ENCODE measurements at regions not wholly inside any gene's neighbourhood (a gene's known extent, or its start where the extent isn't known, plus 50 kb on each side); places are given as distances from the start of the nearest gene placed in this dataset.
"Not testable (repeated sequence)": the region's sequence is repeated elsewhere in the genome, so short reads cannot be mapped to it uniquely, and the experiment has no call there.

DNA sequence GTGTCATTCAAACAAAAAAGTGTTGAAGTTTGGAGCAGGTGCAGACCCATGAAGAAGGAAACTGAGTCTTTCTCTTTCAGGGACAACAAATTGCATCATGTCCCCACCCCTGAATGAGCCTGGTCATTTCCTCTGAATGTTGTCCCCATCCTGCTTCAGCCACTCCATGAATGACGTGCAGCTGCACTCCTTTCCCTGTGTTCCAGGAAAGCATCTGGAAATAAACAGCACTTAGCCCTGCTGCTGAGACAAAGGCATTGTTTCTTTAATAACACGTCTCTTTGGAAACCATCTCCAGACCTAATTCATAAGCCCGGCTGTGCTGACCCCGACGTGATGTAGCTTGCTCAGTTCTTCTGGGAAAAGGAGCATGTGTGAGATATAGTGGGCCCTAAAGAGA lies 682.3 kb downstream of the BRINP1 start:
- Histone ChIP-seq H3K27ac (ENCODE audit: low read depth in 2 of 2, low read length in 1 of 2) (no peak overlapping the region), H3K36me3 (ENCODE audit: control insufficient read depth in 2 of 2, insufficient read depth in 2 of 2, low read length in 1 of 2) (no peaks in the 10 kb centered on the region), H3K4me1 (ENCODE audit: control insufficient read depth in 2 of 2, insufficient read depth in 2 of 2, low read length in 1 of 2) (no peaks in the 10 kb centered on the region), H3K4me3 (ENCODE audit: low read depth in 1 of 2, low read length in 2 of 2) (no peak overlapping the region), H3K9me3 (ENCODE audit: control insufficient read depth in 2 of 2, insufficient read depth in 1 of 2, low read depth in 1 of 2, low read length in 1 of 2) (no peaks in the 10 kb centered on the region), H3K27me3 (ENCODE audit: control insufficient read depth in 1 of 2, insufficient read depth in 2 of 2, low read length in 2 of 2) (no peaks in the 10 kb centered on the region)
- 15 to 34% methylated on average over 5 of the region's 5 CpGs for WGBS, 2 donors

DNA sequence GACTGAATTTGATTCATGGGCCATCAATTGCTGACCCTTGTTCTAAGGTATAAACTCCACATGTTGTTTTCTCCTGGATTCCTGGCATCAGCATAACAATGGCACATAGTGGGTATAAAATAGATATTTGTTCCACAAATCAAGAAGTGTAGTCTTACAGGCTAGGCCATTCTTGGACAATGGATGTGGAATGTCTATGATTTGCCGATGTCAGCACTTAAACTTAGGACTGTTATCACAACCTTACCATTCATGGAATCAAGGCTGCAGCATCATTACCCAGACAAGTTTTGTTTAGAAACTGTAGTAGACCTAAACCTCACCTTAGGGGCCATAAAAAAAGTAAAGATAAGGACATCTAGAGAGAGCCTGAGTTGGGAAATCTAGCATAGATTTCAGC lies 680.0 kb downstream of the BRINP1 start:
- no peaks in the 10 kb centered on the region for H3K36me3 ChIP-seq (ENCODE audit: control insufficient read depth in 2 of 2, insufficient read depth in 2 of 2, low read length in 1 of 2)
- no peaks in the 10 kb centered on the region for H3K27me3 ChIP-seq (ENCODE audit: control insufficient read depth in 1 of 2, insufficient read depth in 2 of 2, low read length in 2 of 2)
- no peaks in the 10 kb centered on the region for H3K9me3 ChIP-seq (ENCODE audit: control insufficient read depth in 2 of 2, insufficient read depth in 1 of 2, low read depth in 1 of 2, low read length in 1 of 2)
- 77 to 87% methylated on average over 1 of the region's 1 CpG for WGBS, 2 donors
- H3K4me3 ChIP-seq (ENCODE audit: low read depth in 1 of 2, low read length in 2 of 2), result no peak overlapping the region
- no peak overlapping the region for H3K27ac ChIP-seq (ENCODE audit: low read depth in 2 of 2, low read length in 1 of 2)
- no peaks in the 10 kb centered on the region for H3K4me1 ChIP-seq (ENCODE audit: control insufficient read depth in 2 of 2, insufficient read depth in 2 of 2, low read length in 1 of 2)

DNA sequence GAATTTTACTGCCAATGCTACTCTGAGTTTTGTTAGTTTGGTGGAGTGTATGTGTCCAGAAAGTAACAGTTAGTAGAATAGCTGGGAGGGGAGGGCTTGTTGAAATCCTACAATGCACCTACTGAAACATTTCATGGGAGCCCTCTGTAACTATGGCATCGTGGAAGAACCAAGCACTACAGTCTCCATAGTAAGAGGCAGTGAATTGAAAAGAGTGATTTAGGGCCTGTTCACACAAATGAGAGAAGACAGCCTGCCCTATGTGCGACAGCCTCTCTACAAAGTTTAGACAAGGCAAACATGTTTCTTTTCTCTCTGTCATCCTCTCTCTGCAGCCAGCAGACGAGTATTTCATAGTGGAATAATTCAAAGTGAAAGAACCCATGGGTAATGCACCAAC lies 676.6 kb downstream of the BRINP1 start:
- WGBS, 2 donors, result 52 to 55% methylated on average over 3 of the region's 3 CpGs
- no peak overlapping the region for H3K4me3 ChIP-seq (ENCODE audit: low read depth in 1 of 2, low read length in 2 of 2)
- no peaks in the 10 kb centered on the region for H3K4me1 ChIP-seq (ENCODE audit: control insufficient read depth in 2 of 2, insufficient read depth in 2 of 2, low read length in 1 of 2)
- H3K27ac ChIP-seq (ENCODE audit: low read depth in 2 of 2, low read length in 1 of 2), result no peak overlapping the region
- no peaks in the 10 kb centered on the region for H3K9me3 ChIP-seq (ENCODE audit: control insufficient read depth in 2 of 2, insufficient read depth in 1 of 2, low read depth in 1 of 2, low read length in 1 of 2)
- no peaks in the 10 kb centered on the region for H3K36me3 ChIP-seq (ENCODE audit: control insufficient read depth in 2 of 2, insufficient read depth in 2 of 2, low read length in 1 of 2)
- H3K27me3 ChIP-seq (ENCODE audit: control insufficient read depth in 1 of 2, insufficient read depth in 2 of 2, low read length in 2 of 2), result no peaks in the 10 kb centered on the region

DNA sequence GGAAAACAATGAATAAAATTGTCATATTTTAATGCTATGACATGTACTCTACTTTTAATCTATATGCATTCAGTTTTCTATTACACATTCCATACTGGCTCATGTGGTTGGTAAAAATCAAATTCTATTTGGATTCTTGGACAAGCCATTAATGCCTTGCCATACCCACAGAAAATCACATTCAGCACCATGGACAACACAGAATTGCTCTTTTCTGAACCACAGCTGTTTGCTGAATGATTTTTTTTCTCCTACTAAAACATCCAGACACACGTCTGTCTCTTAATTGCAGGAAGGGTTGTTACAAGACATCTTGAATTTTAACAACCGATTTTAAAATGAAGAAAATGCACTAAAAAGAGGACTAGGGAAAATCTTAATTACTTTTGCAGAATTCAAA lies 675.6 kb downstream of the BRINP1 start:
- no peaks in the 10 kb centered on the region for H3K4me1 ChIP-seq (ENCODE audit: control insufficient read depth in 2 of 2, insufficient read depth in 2 of 2, low read length in 1 of 2)
- H3K4me3 ChIP-seq (ENCODE audit: low read depth in 1 of 2, low read length in 2 of 2), result no peak overlapping the region
- H3K27ac ChIP-seq (ENCODE audit: low read depth in 2 of 2, low read length in 1 of 2), result no peak overlapping the region
- H3K9me3 ChIP-seq (ENCODE audit: control insufficient read depth in 2 of 2, insufficient read depth in 1 of 2, low read depth in 1 of 2, low read length in 1 of 2), result no peaks in the 10 kb centered on the region
- no peaks in the 10 kb centered on the region for H3K36me3 ChIP-seq (ENCODE audit: control insufficient read depth in 2 of 2, insufficient read depth in 2 of 2, low read length in 1 of 2)
- 44 to 53% methylated on average over 2 of the region's 2 CpGs for WGBS, 2 donors
- H3K27me3 ChIP-seq (ENCODE audit: control insufficient read depth in 1 of 2, insufficient read depth in 2 of 2, low read length in 2 of 2), result no peaks in the 10 kb centered on the region

DNA sequence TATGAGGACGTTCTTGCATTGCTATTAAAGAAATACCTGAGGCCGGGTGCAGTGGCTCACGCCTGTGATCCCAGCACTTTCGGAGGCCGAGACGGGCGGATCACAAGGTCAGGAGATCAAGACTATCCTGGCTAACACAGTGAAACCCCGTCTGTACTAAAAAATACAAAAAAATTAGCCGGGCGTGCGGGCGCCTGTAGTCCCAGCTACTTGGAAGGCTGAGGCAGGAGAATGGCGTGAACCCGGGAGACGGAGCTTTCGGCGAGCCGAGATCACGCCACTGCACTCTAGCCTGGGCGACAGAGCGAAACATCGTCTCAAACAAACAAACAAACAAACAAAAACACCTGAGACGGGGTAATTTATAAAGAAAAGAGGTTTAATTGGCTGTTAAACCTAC lies 674.0 kb downstream of the BRINP1 start:
- H3K36me3 ChIP-seq (ENCODE audit: control insufficient read depth in 2 of 2, insufficient read depth in 2 of 2, low read length in 1 of 2); H3K27me3 ChIP-seq (ENCODE audit: control insufficient read depth in 1 of 2, insufficient read depth in 2 of 2, low read length in 2 of 2); H3K4me3 ChIP-seq (ENCODE audit: low read depth in 1 of 2, low read length in 2 of 2); H3K27ac ChIP-seq (ENCODE audit: low read depth in 2 of 2, low read length in 1 of 2); H3K4me1 ChIP-seq (ENCODE audit: control insufficient read depth in 2 of 2, insufficient read depth in 2 of 2, low read length in 1 of 2); H3K9me3 ChIP-seq (ENCODE audit: control insufficient read depth in 2 of 2, insufficient read depth in 1 of 2, low read depth in 1 of 2, low read length in 1 of 2): not testable (repeated sequence)
- WGBS, 2 donors, result 91 to 93% methylated on average over 23 of the region's 23 CpGs

DNA sequence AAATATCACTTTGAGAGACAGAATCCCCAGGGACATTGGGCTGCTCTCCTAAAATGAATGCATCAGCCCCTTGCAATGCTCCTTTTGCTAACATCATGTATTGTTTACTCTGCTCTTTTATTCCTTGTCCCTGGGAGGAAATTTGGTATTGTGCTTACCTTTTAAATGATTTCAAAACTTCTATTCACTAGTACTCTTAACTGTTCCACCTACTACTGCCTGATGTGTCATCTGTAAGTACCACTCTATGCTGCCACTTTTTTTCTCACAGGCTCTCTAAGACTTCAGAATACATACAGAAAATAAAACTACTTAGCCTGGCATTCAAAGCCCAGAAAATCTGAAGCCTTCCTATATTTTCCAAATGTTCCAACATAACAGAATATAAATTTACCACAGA lies 667.2 kb downstream of the BRINP1 start:
- no peaks in the 10 kb centered on the region for H3K36me3 ChIP-seq (ENCODE audit: control insufficient read depth in 2 of 2, insufficient read depth in 2 of 2, low read length in 1 of 2)
- no peak overlapping the region for H3K27ac ChIP-seq (ENCODE audit: low read depth in 2 of 2, low read length in 1 of 2)
- H3K4me1 ChIP-seq (ENCODE audit: control insufficient read depth in 2 of 2, insufficient read depth in 2 of 2, low read length in 1 of 2), result no peaks in the 10 kb centered on the region
- H3K4me3 ChIP-seq (ENCODE audit: low read depth in 1 of 2, low read length in 2 of 2), result no peak overlapping the region
- H3K9me3 ChIP-seq (ENCODE audit: control insufficient read depth in 2 of 2, insufficient read depth in 1 of 2, low read depth in 1 of 2, low read length in 1 of 2), result no peaks in the 10 kb centered on the region
- no peaks in the 10 kb centered on the region for H3K27me3 ChIP-seq (ENCODE audit: control insufficient read depth in 1 of 2, insufficient read depth in 2 of 2, low read length in 2 of 2)

DNA sequence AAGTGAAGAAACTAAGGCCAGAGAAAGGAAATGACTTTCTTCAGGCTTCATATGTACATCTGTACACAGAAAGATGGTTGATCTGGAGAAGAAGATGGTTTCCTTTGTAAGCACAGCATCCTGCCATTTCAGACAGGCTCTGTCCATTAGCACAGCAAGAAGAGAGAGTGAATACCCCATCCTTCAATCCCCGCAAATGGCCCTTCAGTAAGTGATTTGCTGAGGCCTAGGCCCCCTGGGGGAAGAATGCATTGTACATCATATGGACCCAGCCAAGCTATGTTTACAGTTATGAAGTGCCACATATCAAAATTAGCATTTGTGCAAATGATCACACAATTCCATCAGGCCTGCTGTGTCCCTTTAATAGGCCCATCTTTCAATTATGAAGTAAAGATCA lies 657.4 kb downstream of the BRINP1 start:
- Histone ChIP-seq H3K27me3 (ENCODE audit: control insufficient read depth in 1 of 2, insufficient read depth in 2 of 2, low read length in 2 of 2) (no peaks in the 10 kb centered on the region), H3K4me1 (ENCODE audit: control insufficient read depth in 2 of 2, insufficient read depth in 2 of 2, low read length in 1 of 2) (no peaks in the 10 kb centered on the region), H3K9me3 (ENCODE audit: control insufficient read depth in 2 of 2, insufficient read depth in 1 of 2, low read depth in 1 of 2, low read length in 1 of 2) (no peaks in the 10 kb centered on the region), H3K27ac (ENCODE audit: low read depth in 2 of 2, low read length in 1 of 2) (no peak overlapping the region), H3K4me3 (ENCODE audit: low read depth in 1 of 2, low read length in 2 of 2) (no peak overlapping the region), H3K36me3 (ENCODE audit: control insufficient read depth in 2 of 2, insufficient read depth in 2 of 2, low read length in 1 of 2) (no peaks in the 10 kb centered on the region)
- WGBS, 2 donors, result 83 to 95% methylated on average over 1 of the region's 1 CpG

DNA sequence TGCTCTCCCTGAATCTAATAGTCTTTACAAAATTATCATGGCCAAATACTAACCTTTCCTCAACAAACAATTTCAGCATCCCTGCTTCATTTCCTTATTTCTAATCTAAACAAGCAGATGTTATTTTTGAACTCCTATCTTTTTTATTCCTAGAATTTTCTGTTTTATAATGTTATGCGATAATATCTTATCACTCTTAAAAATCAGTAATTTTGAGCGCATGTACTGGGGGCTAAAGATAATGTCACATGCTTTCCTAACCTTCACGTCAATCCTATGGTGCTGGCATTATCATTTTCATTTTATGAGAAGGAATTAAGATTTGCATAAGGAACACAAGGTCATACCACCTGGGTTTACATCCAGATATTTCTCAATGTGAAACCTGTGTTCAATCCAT lies 648.0 kb downstream of the BRINP1 start:
- no peaks in the 10 kb centered on the region for H3K4me1 ChIP-seq (ENCODE audit: control insufficient read depth in 2 of 2, insufficient read depth in 2 of 2, low read length in 1 of 2)
- H3K27me3 ChIP-seq (ENCODE audit: control insufficient read depth in 1 of 2, insufficient read depth in 2 of 2, low read length in 2 of 2), result no peaks in the 10 kb centered on the region
- WGBS, 2 donors, result 82 to 83% methylated on average over 3 of the region's 3 CpGs
- no peaks in the 10 kb centered on the region for H3K36me3 ChIP-seq (ENCODE audit: control insufficient read depth in 2 of 2, insufficient read depth in 2 of 2, low read length in 1 of 2)
- no peak overlapping the region for H3K4me3 ChIP-seq (ENCODE audit: low read depth in 1 of 2, low read length in 2 of 2)
- no peak overlapping the region for H3K27ac ChIP-seq (ENCODE audit: low read depth in 2 of 2, low read length in 1 of 2)
- no peaks in the 10 kb centered on the region for H3K9me3 ChIP-seq (ENCODE audit: control insufficient read depth in 2 of 2, insufficient read depth in 1 of 2, low read depth in 1 of 2, low read length in 1 of 2)

DNA sequence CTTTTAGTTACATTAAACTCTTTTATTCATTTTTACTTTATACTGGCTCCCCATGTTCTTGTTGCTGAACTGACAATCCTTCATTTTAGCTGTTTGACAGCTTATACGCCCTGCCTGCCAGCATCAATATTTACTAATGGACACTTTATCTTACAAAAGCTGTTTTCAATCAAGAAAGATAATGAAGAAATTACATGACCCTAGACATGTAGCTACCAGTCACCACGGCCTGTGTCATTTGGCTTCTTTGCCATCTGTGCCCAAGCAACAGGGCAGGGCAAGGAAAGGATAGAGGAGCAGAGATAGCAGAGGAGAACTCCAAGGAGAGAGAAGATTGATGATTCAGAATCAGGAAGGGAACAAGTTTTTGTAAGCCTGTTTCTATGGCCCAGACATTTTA lies 647.3 kb downstream of the BRINP1 start:
- Histone ChIP-seq H3K27ac (ENCODE audit: low read depth in 2 of 2, low read length in 1 of 2) (no peak overlapping the region), H3K4me1 (ENCODE audit: control insufficient read depth in 2 of 2, insufficient read depth in 2 of 2, low read length in 1 of 2) (no peaks in the 10 kb centered on the region), H3K4me3 (ENCODE audit: low read depth in 1 of 2, low read length in 2 of 2) (no peak overlapping the region), H3K9me3 (ENCODE audit: control insufficient read depth in 2 of 2, insufficient read depth in 1 of 2, low read depth in 1 of 2, low read length in 1 of 2) (no peaks in the 10 kb centered on the region), H3K36me3 (ENCODE audit: control insufficient read depth in 2 of 2, insufficient read depth in 2 of 2, low read length in 1 of 2) (no peaks in the 10 kb centered on the region), H3K27me3 (ENCODE audit: control insufficient read depth in 1 of 2, insufficient read depth in 2 of 2, low read length in 2 of 2) (no peaks in the 10 kb centered on the region)
- 33 to 36% methylated on average over 2 of the region's 2 CpGs for WGBS, 2 donors

DNA sequence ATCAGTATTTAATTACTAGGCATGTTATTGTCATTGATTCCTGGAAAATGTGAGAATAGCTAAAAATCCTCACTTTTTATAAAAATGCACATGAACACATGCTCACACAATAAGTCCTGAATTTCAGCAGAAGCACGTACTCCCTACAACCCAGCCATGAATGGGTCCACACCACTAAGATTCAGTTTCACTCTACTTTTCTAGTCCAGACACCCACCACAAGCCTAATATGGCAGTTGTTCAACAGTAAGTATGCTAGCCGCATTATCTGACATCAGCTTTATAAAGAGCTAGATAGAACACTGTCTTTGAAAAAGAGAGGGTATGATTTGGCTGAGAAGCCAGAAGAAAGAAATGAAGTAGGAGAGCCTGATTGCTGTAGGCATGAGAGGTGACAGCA lies 639.3 kb downstream of the BRINP1 start:
- Histone ChIP-seq H3K4me1 (ENCODE audit: control insufficient read depth in 2 of 2, insufficient read depth in 2 of 2, low read length in 1 of 2) (no peaks in the 10 kb centered on the region), H3K27me3 (ENCODE audit: control insufficient read depth in 1 of 2, insufficient read depth in 2 of 2, low read length in 2 of 2) (no peaks in the 10 kb centered on the region), H3K4me3 (ENCODE audit: low read depth in 1 of 2, low read length in 2 of 2) (no peak overlapping the region), H3K27ac (ENCODE audit: low read depth in 2 of 2, low read length in 1 of 2) (no peak overlapping the region), H3K9me3 (ENCODE audit: control insufficient read depth in 2 of 2, insufficient read depth in 1 of 2, low read depth in 1 of 2, low read length in 1 of 2) (peaks cover 0 to 4% of the 10 kb centered on the region in 2 donors), H3K36me3 (ENCODE audit: control insufficient read depth in 2 of 2, insufficient read depth in 2 of 2, low read length in 1 of 2) (no peaks in the 10 kb centered on the region)
- WGBS, 2 donors, result 84 to 91% methylated on average over 2 of the region's 2 CpGs
